ENCODE measurements at regions not wholly inside any gene's neighbourhood (a gene's known extent, or its start where the extent isn't known, plus 50 kb on each side); places are given as distances from the start of the nearest gene placed in this dataset.

- TF ChIP-seq FOS (IDR thresholded peaks at IDR 0.05; ENCODE audit: low read depth, low read length) (no peak), MXI1 (IDR thresholded peaks at IDR 0.05; ENCODE audit: borderline replicate concordance, low read depth, low read length) (no peak), RAD21 (IDR thresholded peaks at IDR 0.05; ENCODE audit: low read length) (no peak), MAFK (IDR thresholded peaks at IDR 0.05; ENCODE audit: low read depth, low read length) (no peak), RFX5 (IDR thresholded peaks at IDR 0.05; ENCODE audit: low read depth, low read length) (no peak), NFE2L2 (IDR thresholded peaks at IDR 0.05; ENCODE audit: low read depth, low read length) (no peak), POLR2A (IDR thresholded peaks at IDR 0.05; ENCODE audit: low read depth, low read length) (no peak), SMC3 (IDR thresholded peaks at IDR 0.05; ENCODE audit: low read depth, low read length) (no peak)
- TF ChIP-seq, protein P1, sequence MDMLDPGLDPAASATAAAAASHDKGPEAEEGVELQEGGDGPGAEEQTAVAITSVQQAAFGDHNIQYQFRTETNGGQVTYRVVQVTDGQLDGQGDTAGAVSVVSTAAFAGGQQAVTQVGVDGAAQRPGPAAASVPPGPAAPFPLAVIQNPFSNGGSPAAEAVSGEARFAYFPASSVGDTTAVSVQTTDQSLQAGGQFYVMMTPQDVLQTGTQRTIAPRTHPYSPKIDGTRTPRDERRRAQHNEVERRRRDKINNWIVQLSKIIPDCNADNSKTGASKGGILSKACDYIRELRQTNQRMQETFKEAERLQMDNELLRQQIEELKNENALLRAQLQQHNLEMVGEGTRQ (IDR thresholded peaks at IDR 0.05; ENCODE audit: low read depth, low read length) = no peak
- H3K56ac ChIP-seq (ENCODE audit: extremely low read depth, insufficient read depth, low read length) = no peak overlapping the region
- H3K9me3 ChIP-seq (ENCODE audit: control insufficient read depth, insufficient read depth, low read length) = no peaks in the 10 kb centered on the region
- WGBS, 2 experiments (ENCODE audit: extremely low coverage in 2 of 2, insufficient read length in 1 of 2) = no CpG with 5 or more reads among the region's 2 CpGs
- intact Hi-C loops (cut with micrococcal nuclease) (no loop called here), in situ Hi-C loops (cut with MboI; ENCODE audit: low sequenced_read_pairs) (no loop called here), dilution Hi-C loops (cut with HindIII; ENCODE audit: low sequenced_read_pairs, unreplicated experiment) (no loop called here)
- no peak overlapping the region for H2AK9ac ChIP-seq (replicated peaks; ENCODE audit: low read depth, low read length, poor library complexity)
- H4K91ac ChIP-seq (ENCODE audit: insufficient read depth, low read depth, low read length) = no peak overlapping the region
- H2BK15ac ChIP-seq (ENCODE audit: low read depth, low read length) = no peak overlapping the region
- H2BK20ac ChIP-seq (ENCODE audit: low read depth, low read length) = no peak overlapping the region
- no peak overlapping the region for H2AK5ac ChIP-seq (ENCODE audit: low read depth, low read length)
- no peaks in the 10 kb centered on the region for H3K79me1 ChIP-seq (ENCODE audit: low read depth in 1 of 2, low read length in 2 of 2)
- peaks cover 3% of the 10 kb centered on the region; the same call in 1 of the 2 replicates for H3K9me1 ChIP-seq (ENCODE audit: insufficient read depth, low read length)
- DNase-seq (no peak), ATAC-seq (ENCODE audit: low read depth) (no peak)
- H3K14ac ChIP-seq (replicated peaks; ENCODE audit: low read depth, low read length) = no peak overlapping the region
- ChIA-PET CTCF (interaction anchor here (1.2 kb wide), 1 partner anchor 9 kb away, joined by 4 read pairs; no protein-coding TSS in a partner anchor), POLR2A (ENCODE audit: unreplicated experiment) (no interaction called here)
- H3K4ac ChIP-seq (ENCODE audit: low read depth, low read length) = no peak overlapping the region
- H3K27me3 ChIP-seq (ENCODE audit: control insufficient read depth, insufficient read depth, low read length) = peaks cover 7% of the 10 kb centered on the region
- BruUV-seq (replicated peaks) = no TSS peak
- H3K4me1 ChIP-seq (ENCODE audit: control insufficient read depth, insufficient read depth, low read length) = peaks cover 5% of the 10 kb centered on the region
- no peak overlapping the region for H3K18ac ChIP-seq (ENCODE audit: low read depth, low read length)
- H3K36me3 ChIP-seq (ENCODE audit: control insufficient read depth, insufficient read depth, low read length) = no peaks in the 10 kb centered on the region
- no peak overlapping the region for H2BK120ac ChIP-seq (ENCODE audit: low read depth, low read length)
- H2AFZ ChIP-seq (replicated peaks; ENCODE audit: low read length, poor library complexity) = no peak overlapping the region
- no peak overlapping the region for H3K23ac ChIP-seq (ENCODE audit: low read depth, low read length)
- no peak overlapping the region for H4K8ac ChIP-seq (ENCODE audit: low read depth in 2 of 2, low read length in 2 of 2)
- H3K9ac ChIP-seq (ENCODE audit: low read depth, low read length) = no peak overlapping the region
- no peak overlapping the region for H4K5ac ChIP-seq (ENCODE audit: low read depth, low read length)
- no peak overlapping the region for H3K4me3 ChIP-seq (ENCODE audit: insufficient read depth, low read depth, low read length)
- no peak overlapping the region for H3K27ac ChIP-seq (ENCODE audit: insufficient read depth, low read length)
- H3K4me2 ChIP-seq (ENCODE audit: low read depth, low read length) = no peak overlapping the region
- no peak overlapping the region for H2BK5ac ChIP-seq (ENCODE audit: low read depth, low read length, poor library complexity, severe bottlenecking)
- no peaks in the 10 kb centered on the region for H4K20me1 ChIP-seq (ENCODE audit: insufficient read depth, low read length)
Observed at GRCh38 chr1:184208622-184209021, 157.1 kb downstream of the TSEN15 start.
